ENCODE measurements at regions not wholly inside any gene's neighbourhood (a gene's known extent, or its start where the extent isn't known, plus 50 kb on each side); places are given as distances from the start of the nearest gene placed in this dataset.

- TF ChIP-seq CTCF (IDR thresholded peaks at IDR 0.05) (no peak), POLR2A (IDR thresholded peaks at IDR 0.05) (no peak)
These were observed 446.0 kb downstream of the FAM47A start for GRCh38 chrX:33686105-33686504.

Data from prostate gland (tissue), 2 donors.